WTC11 (cell line): ENCODE measurements at regions not wholly inside any gene's neighbourhood (a gene's known extent, or its start where the extent isn't known, plus 50 kb on each side); places are given as distances from the start of the nearest gene placed in this dataset.

Experiments
- ATAC-seq: fragments of 200-7000 bp; cut with Tn5 transposase; 2 replicates; pipeline ENCODE4 v1.10.0; 2021; ENCODE audit warnings: mild to moderate bottlenecking, moderate library complexity
- CTCF ChIA-PET: fragments of 300-600 bp; sonication (Branson Sonifier 250); formaldehyde crosslinking; loops from one replicate; lab custom pipeline; 2021; ENCODE audit warnings: antibody characterized with exemption; lab: Charles Lee
- POLR2A ChIA-PET: fragments of 350-600 bp; sonication (Branson Sonifier 250); formaldehyde crosslinking; loops from one replicate; lab custom pipeline; 2021; ENCODE audit warnings: antibody characterized with exemption; lab: Charles Lee
- DNase-seq: peaks from one replicate; pipeline ENCODE4 v3.0.0; 2021; ENCODE audit warnings: low spot score
- H3K27ac Mint-ChIP-seq: 2 replicates; pipeline ENCODE4 v1.8.0; 2021; ENCODE audit warnings: mixed read lengths
- H3K27me3 Mint-ChIP-seq: 2 replicates; pipeline ENCODE4 v1.8.0; 2021; ENCODE audit warnings: low read depth, mild to moderate bottlenecking, moderate library complexity, mixed read lengths
- H3K36me3 Mint-ChIP-seq: 2 replicates; pipeline ENCODE4 v1.8.0; 2021; ENCODE audit warnings: mixed read lengths
- H3K4me1 Mint-ChIP-seq: 2 replicates; pipeline ENCODE4 v1.8.0; 2022; ENCODE audit warnings: mixed read lengths
- H3K4me3 Mint-ChIP-seq: 2 replicates; pipeline ENCODE4 v1.8.0; 2021; ENCODE audit warnings: mild to moderate bottlenecking, moderate library complexity, mixed read lengths
- H3K9me3 Mint-ChIP-seq: 2 replicates; pipeline ENCODE4 v1.8.0; 2021; ENCODE audit warnings: mixed read lengths
- AR ChIP-seq: fragments of 250-450 bp; sonication (Bioruptor Pico); IDR thresholded peaks from 2 replicates; pipeline ENCODE4 v1.9.0; 2021; ENCODE audit warnings: mild to moderate bottlenecking
- ARID4B ChIP-seq: sonication (generic); formaldehyde crosslinking; IDR thresholded peaks from 2 replicates; pipeline ENCODE4 v1.8.0; 2023; ENCODE audit warnings: missing genetic modification reagents, mild to moderate bottlenecking, borderline replicate concordance
- CBFB ChIP-seq: sonication (generic); formaldehyde crosslinking; IDR thresholded peaks from 2 replicates; pipeline ENCODE4 v1.8.1; 2022; ENCODE audit warnings: mild to moderate bottlenecking, low read depth, missing genetic modification reagents
- EMX1 ChIP-seq: fragments of 250-450 bp; sonication (Bioruptor Pico); IDR thresholded peaks from 2 replicates; pipeline ENCODE4 v1.8.0; 2021; ENCODE audit warnings: mild to moderate bottlenecking
- ESRRA ChIP-seq: sonication (generic); formaldehyde crosslinking; IDR thresholded peaks from 2 replicates; pipeline ENCODE4 v1.8.1; 2022; ENCODE audit warnings: mild to moderate bottlenecking, missing genetic modification reagents, borderline replicate concordance
- FOXJ3 ChIP-seq: sonication (generic); formaldehyde crosslinking; IDR thresholded peaks from 2 replicates; pipeline ENCODE4 v1.9.0; 2021; ENCODE audit warnings: missing genetic modification reagents, mild to moderate bottlenecking, borderline replicate concordance
- GABPB1 ChIP-seq: sonication (generic); formaldehyde crosslinking; IDR thresholded peaks from 2 replicates; pipeline ENCODE4 v1.8.1; 2023; ENCODE audit warnings: mild to moderate bottlenecking, missing genetic modification reagents
- GRHL2 ChIP-seq: fragments of 250-450 bp; sonication (Bioruptor Pico); IDR thresholded peaks from 2 replicates; pipeline ENCODE4 v1.8.0; 2022; ENCODE audit warnings: mild to moderate bottlenecking, moderate library complexity; ENCODE audit not compliant: insufficient replicate concordance, severe bottlenecking
- JAZF1 ChIP-seq: fragments of 250-450 bp; sonication (Bioruptor Pico); IDR thresholded peaks from 2 replicates; pipeline ENCODE4 v1.9.0; 2021; ENCODE audit warnings: moderate library complexity, mild to moderate bottlenecking, inconsistent platforms
- NFE2L1 ChIP-seq: sonication (generic); formaldehyde crosslinking; IDR thresholded peaks from 2 replicates; pipeline ENCODE4 v1.8.1; 2023; ENCODE audit warnings: missing genetic modification reagents
- NR1H2 ChIP-seq: sonication (generic); formaldehyde crosslinking; IDR thresholded peaks from 2 replicates; pipeline ENCODE4 v1.9.0; 2021; ENCODE audit warnings: mild to moderate bottlenecking, moderate library complexity, missing genetic modification reagents
- RELA ChIP-seq: sonication (generic); formaldehyde crosslinking; IDR thresholded peaks from 2 replicates; pipeline ENCODE4 v1.8.1; 2022; ENCODE audit warnings: missing genetic modification reagents, mild to moderate bottlenecking, borderline replicate concordance
- SMAD4 ChIP-seq: sonication (generic); formaldehyde crosslinking; IDR thresholded peaks from 2 replicates; pipeline ENCODE4 v1.8.0; 2022; ENCODE audit warnings: mild to moderate bottlenecking, missing genetic modification reagents
- SOX15 ChIP-seq: fragments of 250-450 bp; sonication (Bioruptor Pico); IDR thresholded peaks from 2 replicates; pipeline ENCODE4 v1.9.0; 2021; ENCODE audit warnings: mild to moderate bottlenecking
- USF1 ChIP-seq: sonication (generic); formaldehyde crosslinking; IDR thresholded peaks from 2 replicates; pipeline ENCODE4 v1.8.0; 2022; ENCODE audit warnings: mild to moderate bottlenecking, missing genetic modification reagents
- USF2 ChIP-seq: sonication (generic); formaldehyde crosslinking; IDR thresholded peaks from 2 replicates; pipeline ENCODE4 v1.8.1; 2023; ENCODE audit warnings: mild to moderate bottlenecking, missing genetic modification reagents, moderate library complexity
- ZBTB43 ChIP-seq: sonication (generic); formaldehyde crosslinking; IDR thresholded peaks from 2 replicates; pipeline ENCODE4 v1.8.1; 2023; ENCODE audit warnings: mild to moderate bottlenecking, missing genetic modification reagents
- ZNF138 ChIP-seq: sonication (generic); formaldehyde crosslinking; conservative IDR thresholded peaks from 2 replicates; pipeline ENCODE4 v1.8.1; 2022; ENCODE audit warnings: mild to moderate bottlenecking, moderate library complexity, missing genetic modification reagents
- ZSCAN18 ChIP-seq: fragments of 250-450 bp; sonication (Bioruptor Pico); IDR thresholded peaks from 2 replicates; pipeline ENCODE4 v2.1.2; 2022; ENCODE audit warnings: mild to moderate bottlenecking, moderate library complexity

GRCh38 chr22:27370269-27370668 lies 431.3 kb downstream of the MN1 start:
- no peak overlapping the region for H3K27ac Mint-ChIP-seq
- ChIA-PET POLR2A (no interaction called here), CTCF (no interaction called here)
- H3K4me3 Mint-ChIP-seq, result no peak overlapping the region
- no peaks in the 10 kb centered on the region for H3K36me3 Mint-ChIP-seq
- peaks cover 35% of the 10 kb centered on the region for H3K4me1 Mint-ChIP-seq
- H3K9me3 Mint-ChIP-seq, result no peaks in the 10 kb centered on the region
- no peak for DNase-seq
- TF ChIP-seq JAZF1 (CRISPR knock-in tag), result no peak
- TF ChIP-seq GABPB1, result no peak
- no peak for TF ChIP-seq EMX1 (CRISPR knock-in tag)
- no peak for TF ChIP-seq NFE2L1
- no peak for TF ChIP-seq ZBTB43 (CRISPR knock-in tag)
- no peak for TF ChIP-seq SOX15 (CRISPR knock-in tag)
- ATAC-seq, result no peak
- no peaks in the 10 kb centered on the region; the same call in 1 of the 2 replicates for H3K27me3 Mint-ChIP-seq

GRCh38 chr22:27370987-27371386 lies 430.6 kb downstream of the MN1 start:
- H3K27me3 Mint-ChIP-seq, result no peaks in the 10 kb centered on the region; the same call in 1 of the 2 replicates
- ChIA-PET POLR2A (no interaction called here), CTCF (no interaction called here)
- TF ChIP-seq RELA (CRISPR knock-in tag) (no peak), ZNF138 (CRISPR knock-in tag) (no peak), SMAD4 (CRISPR knock-in tag) (no peak), CBFB (no peak), ESRRA (CRISPR knock-in tag) (no peak), GRHL2 (CRISPR knock-in tag) (no peak), USF1 (no peak), AR (CRISPR knock-in tag) (no peak), NR1H2 (CRISPR knock-in tag) (no peak), NFE2L1 (no peak), ZBTB43 (CRISPR knock-in tag) (no peak), FOXJ3 (no peak), SOX15 (CRISPR knock-in tag) (no peak), USF2 (CRISPR knock-in tag) (no peak), ARID4B (CRISPR knock-in tag) (no peak), ZSCAN18 (CRISPR knock-in tag) (no peak)
- TF ChIP-seq, all 79 proteins: peak for 0
- Mint-ChIP-seq H3K4me3 (no peak overlapping the region), H3K9me3 (peaks cover 4% of the 10 kb centered on the region; the same call in 1 of the 2 replicates), H3K36me3 (no peaks in the 10 kb centered on the region), H3K4me1 (peaks cover 35% of the 10 kb centered on the region), H3K27ac (no peak overlapping the region)
- ATAC-seq (no peak), DNase-seq (no peak)
